DND-41 (cell line): ENCODE measurements at regions not wholly inside any gene's neighbourhood (a gene's known extent, or its start where the extent isn't known, plus 50 kb on each side); places are given as distances from the start of the nearest gene placed in this dataset.

Experiments used
- CTCF ChIP-seq: IDR thresholded peaks from 2 replicates; pipeline ENCODE4 v1.5.1; 2012; ENCODE audit warnings: borderline replicate concordance, low read length, moderate library complexity, mild to moderate bottlenecking; ENCODE audit not compliant: poor library complexity, severe bottlenecking; ENCODE audit errors: extremely low read depth
- EZH2 ChIP-seq: IDR thresholded peaks from 3 replicates; pipeline ENCODE4 v1.6.1; 2012; ENCODE audit warnings: borderline replicate concordance, low read depth, mild to moderate bottlenecking, moderate library complexity, low read length, inconsistent platforms; ENCODE audit not compliant: severe bottlenecking

GRCh38 chr1:234897754-234898454 lies 230.7 kb downstream of the TOMM20 start:
- TF ChIP-seq CTCF = no peak
- no peak for TF ChIP-seq EZH2
